ENCODE measurements at regions not wholly inside any gene's neighbourhood (a gene's known extent, or its start where the extent isn't known, plus 50 kb on each side); places are given as distances from the start of the nearest gene placed in this dataset.

DNA sequence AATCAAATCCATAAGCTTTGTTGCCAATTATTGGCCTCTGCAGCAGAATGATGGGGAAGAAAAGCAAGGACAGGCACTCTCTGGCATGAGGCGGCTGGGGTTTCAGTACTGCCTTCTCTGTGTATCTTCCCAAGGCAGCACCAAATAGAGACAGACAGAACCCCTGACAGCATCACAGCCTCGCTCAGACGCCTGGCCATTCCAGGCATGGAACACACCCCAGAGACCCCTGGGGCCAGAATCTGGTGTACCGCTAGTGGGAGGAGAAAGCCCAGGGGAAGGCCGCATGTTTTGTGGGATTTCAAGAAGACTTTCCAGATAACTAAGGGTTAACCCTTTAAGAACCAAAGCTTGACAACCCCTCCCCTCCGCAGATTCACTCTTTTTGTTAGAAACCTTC, 282.1 kb downstream of the EN1 start:
- H3K9ac ChIP-seq (ENCODE audit: low read depth, low read length, poor library complexity, severe bottlenecking) = no peak overlapping the region
- H3K79me2 ChIP-seq (ENCODE audit: insufficient read depth, low read length) = no peaks in the 10 kb centered on the region
- no peaks in the 10 kb centered on the region for H3K36me3 ChIP-seq (ENCODE audit: insufficient read depth, low read length)
- no peaks in the 10 kb centered on the region for H3K9me2 ChIP-seq (replicated peaks; ENCODE audit: low read depth, low read length)
- H3K4me1 ChIP-seq (ENCODE audit: insufficient read depth, low read length, poor library complexity, severe bottlenecking) = no peaks in the 10 kb centered on the region
- H3F3A ChIP-seq (ENCODE audit: low read depth) = no peaks in the 10 kb centered on the region
- H4K20me1 ChIP-seq (ENCODE audit: insufficient read depth, low read length, poor library complexity, severe bottlenecking) = no peaks in the 10 kb centered on the region
- no peak overlapping the region for H2AFZ ChIP-seq (ENCODE audit: low read length)
- no peak for TF ChIP-seq EZH2phosphoT487 (IDR thresholded peaks at IDR 0.05; ENCODE audit: borderline replicate concordance)
- TF ChIP-seq, protein P1, sequence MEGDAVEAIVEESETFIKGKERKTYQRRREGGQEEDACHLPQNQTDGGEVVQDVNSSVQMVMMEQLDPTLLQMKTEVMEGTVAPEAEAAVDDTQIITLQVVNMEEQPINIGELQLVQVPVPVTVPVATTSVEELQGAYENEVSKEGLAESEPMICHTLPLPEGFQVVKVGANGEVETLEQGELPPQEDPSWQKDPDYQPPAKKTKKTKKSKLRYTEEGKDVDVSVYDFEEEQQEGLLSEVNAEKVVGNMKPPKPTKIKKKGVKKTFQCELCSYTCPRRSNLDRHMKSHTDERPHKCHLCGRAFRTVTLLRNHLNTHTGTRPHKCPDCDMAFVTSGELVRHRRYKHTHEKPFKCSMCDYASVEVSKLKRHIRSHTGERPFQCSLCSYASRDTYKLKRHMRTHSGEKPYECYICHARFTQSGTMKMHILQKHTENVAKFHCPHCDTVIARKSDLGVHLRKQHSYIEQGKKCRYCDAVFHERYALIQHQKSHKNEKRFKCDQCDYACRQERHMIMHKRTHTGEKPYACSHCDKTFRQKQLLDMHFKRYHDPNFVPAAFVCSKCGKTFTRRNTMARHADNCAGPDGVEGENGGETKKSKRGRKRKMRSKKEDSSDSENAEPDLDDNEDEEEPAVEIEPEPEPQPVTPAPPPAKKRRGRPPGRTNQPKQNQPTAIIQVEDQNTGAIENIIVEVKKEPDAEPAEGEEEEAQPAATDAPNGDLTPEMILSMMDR (conservative IDR thresholded peaks at IDR 0.05; ENCODE audit: low read length) = no peak
- no peaks in the 10 kb centered on the region for H3K9me3 ChIP-seq (ENCODE audit: insufficient read depth, low read depth, low read length)
- no peaks in the 10 kb centered on the region for H3K27me3 ChIP-seq (ENCODE audit: insufficient read depth, low read length, poor library complexity, severe bottlenecking)
- H3K4me2 ChIP-seq (ENCODE audit: low read depth, low read length, poor library complexity, severe bottlenecking) = no peak overlapping the region
- H3K4me3 ChIP-seq (ENCODE audit: low read length, poor library complexity, severe bottlenecking) = no peak overlapping the region

DNA sequence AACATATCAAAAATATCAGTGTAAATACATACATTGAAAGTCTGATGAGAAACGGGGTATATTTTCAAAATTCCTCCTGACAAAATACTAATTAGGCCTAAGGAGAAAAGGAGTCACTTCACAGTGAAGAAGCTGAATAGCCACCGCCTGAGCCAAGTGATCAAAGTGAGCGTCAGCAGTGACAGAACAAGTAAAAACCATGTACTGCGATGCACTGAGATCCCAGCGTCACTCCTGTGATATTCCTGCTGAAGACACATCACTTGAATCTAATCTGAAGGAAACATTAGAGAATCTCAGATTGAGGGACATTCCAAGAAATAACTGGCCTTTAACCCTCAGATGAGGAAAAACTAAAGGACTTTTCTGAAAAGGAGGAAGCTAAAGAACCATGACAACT, 285.3 kb downstream of the EN1 start:
- H3K4me1 ChIP-seq (ENCODE audit: insufficient read depth, low read length, poor library complexity, severe bottlenecking) = no peaks in the 10 kb centered on the region
- no peak for TF ChIP-seq EZH2phosphoT487 (IDR thresholded peaks at IDR 0.05; ENCODE audit: borderline replicate concordance)
- TF ChIP-seq, protein P1 (conservative IDR thresholded peaks at IDR 0.05; ENCODE audit: low read length) = no peak

DNA sequence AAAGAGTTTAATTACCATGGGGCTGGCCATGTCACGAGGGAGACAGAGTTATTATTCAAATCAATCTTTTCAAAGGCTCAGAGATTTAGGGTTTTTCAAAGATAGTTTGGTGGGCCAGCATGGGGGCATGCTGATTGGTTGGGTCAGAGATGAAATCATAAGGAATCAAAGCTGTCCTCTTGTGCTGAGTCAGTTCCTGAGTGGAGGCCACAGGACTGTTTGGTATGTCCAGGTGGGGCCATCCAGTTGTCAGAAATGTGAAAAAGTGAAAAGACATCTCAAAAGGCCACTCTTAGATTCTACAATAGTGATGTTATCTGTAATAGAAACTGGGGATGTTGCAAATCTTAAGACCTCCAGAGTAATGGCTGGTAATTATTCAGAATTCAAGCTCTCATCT, 288.6 kb downstream of the EN1 start:
- Histone ChIP-seq H4K20me1 (ENCODE audit: insufficient read depth, low read length, poor library complexity, severe bottlenecking) (no peaks in the 10 kb centered on the region), H3K4me3 (ENCODE audit: low read length, poor library complexity, severe bottlenecking) (no peak overlapping the region), H2AFZ (ENCODE audit: low read length) (no peak overlapping the region), H3F3A (ENCODE audit: low read depth) (no peaks in the 10 kb centered on the region), H3K79me2 (ENCODE audit: insufficient read depth, low read length) (no peaks in the 10 kb centered on the region), H3K9me2 (replicated peaks; ENCODE audit: low read depth, low read length) (no peaks in the 10 kb centered on the region), H3K4me1 (ENCODE audit: insufficient read depth, low read length, poor library complexity, severe bottlenecking) (no peaks in the 10 kb centered on the region), H3K4me2 (ENCODE audit: low read depth, low read length, poor library complexity, severe bottlenecking) (no peak overlapping the region), H3K36me3 (ENCODE audit: insufficient read depth, low read length) (no peaks in the 10 kb centered on the region), H3K27me3 (ENCODE audit: insufficient read depth, low read length, poor library complexity, severe bottlenecking) (no peaks in the 10 kb centered on the region), H3K9ac (ENCODE audit: low read depth, low read length, poor library complexity, severe bottlenecking) (no peak overlapping the region), H3K9me3 (ENCODE audit: insufficient read depth, low read depth, low read length) (no peaks in the 10 kb centered on the region)
- TF ChIP-seq EZH2phosphoT487 (IDR thresholded peaks at IDR 0.05; ENCODE audit: borderline replicate concordance) = no peak
- TF ChIP-seq, protein P1 (conservative IDR thresholded peaks at IDR 0.05; ENCODE audit: low read length) = no peak

More for the DNA sequence above, 285.3 kb downstream of the EN1 start:
- no peaks in the 10 kb centered on the region for H3K9me3 ChIP-seq (ENCODE audit: insufficient read depth, low read depth, low read length)
- H3F3A ChIP-seq (ENCODE audit: low read depth) = no peaks in the 10 kb centered on the region
- H3K4me3 ChIP-seq (ENCODE audit: low read length, poor library complexity, severe bottlenecking) = no peak overlapping the region
- H2AFZ ChIP-seq (ENCODE audit: low read length) = no peak overlapping the region
- no peaks in the 10 kb centered on the region for H3K9me2 ChIP-seq (replicated peaks; ENCODE audit: low read depth, low read length)
- H3K4me2 ChIP-seq (ENCODE audit: low read depth, low read length, poor library complexity, severe bottlenecking) = no peak overlapping the region
- no peaks in the 10 kb centered on the region for H3K27me3 ChIP-seq (ENCODE audit: insufficient read depth, low read length, poor library complexity, severe bottlenecking)
- H4K20me1 ChIP-seq (ENCODE audit: insufficient read depth, low read length, poor library complexity, severe bottlenecking) = no peaks in the 10 kb centered on the region
- H3K36me3 ChIP-seq (ENCODE audit: insufficient read depth, low read length) = no peaks in the 10 kb centered on the region
- H3K9ac ChIP-seq (ENCODE audit: low read depth, low read length, poor library complexity, severe bottlenecking) = no peak overlapping the region
- H3K79me2 ChIP-seq (ENCODE audit: insufficient read depth, low read length) = no peaks in the 10 kb centered on the region
